ENCODE measurements at regions not wholly inside any gene's neighbourhood (a gene's known extent, or its start where the extent isn't known, plus 50 kb on each side); places are given as distances from the start of the nearest gene placed in this dataset.
"Not testable (repeated sequence)": the region's sequence is repeated elsewhere in the genome, so short reads cannot be mapped to it uniquely, and the experiment has no call there.

DNA sequence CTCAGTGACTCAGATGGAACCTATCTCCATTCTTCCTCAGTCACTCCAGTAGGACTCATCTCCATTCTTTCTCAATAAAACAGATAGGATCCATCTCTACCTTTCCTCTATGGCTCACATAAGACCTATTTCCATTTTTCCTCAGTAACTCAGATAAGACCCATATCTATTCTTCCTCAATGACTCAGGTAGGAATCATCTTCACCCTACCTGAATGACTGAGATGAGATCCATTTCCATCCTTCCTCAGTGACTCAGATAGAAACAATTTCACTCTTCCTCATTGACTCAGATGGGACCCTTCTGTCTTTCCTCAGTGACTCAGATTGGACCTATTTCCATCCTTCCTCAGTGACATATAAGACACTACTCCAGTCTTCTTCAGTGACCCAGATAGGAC is 165.1 kb downstream of the FBXO4 start:
- no peak for DNase-seq

DNA sequence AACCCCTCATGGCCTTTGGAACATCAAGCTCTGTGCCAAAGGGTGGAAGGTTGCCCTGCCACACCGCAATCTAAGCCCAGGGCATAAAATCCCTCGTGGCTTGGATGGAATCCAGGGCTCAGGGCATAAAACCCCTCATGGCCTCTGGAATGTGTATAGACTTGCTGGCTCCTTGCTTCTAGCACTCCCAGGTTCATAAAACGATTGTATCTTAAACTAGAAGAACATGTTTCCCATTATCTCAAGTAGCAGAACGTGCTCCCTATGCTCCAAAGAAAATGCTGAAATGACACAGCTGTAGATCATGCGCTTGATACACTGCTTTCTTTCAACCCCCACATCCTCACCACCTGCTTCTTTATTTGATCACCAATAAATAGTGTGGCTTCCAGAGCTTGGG is 174.8 kb downstream of the FBXO4 start:
- DNase-seq, result not testable (repeated sequence)

DNA sequence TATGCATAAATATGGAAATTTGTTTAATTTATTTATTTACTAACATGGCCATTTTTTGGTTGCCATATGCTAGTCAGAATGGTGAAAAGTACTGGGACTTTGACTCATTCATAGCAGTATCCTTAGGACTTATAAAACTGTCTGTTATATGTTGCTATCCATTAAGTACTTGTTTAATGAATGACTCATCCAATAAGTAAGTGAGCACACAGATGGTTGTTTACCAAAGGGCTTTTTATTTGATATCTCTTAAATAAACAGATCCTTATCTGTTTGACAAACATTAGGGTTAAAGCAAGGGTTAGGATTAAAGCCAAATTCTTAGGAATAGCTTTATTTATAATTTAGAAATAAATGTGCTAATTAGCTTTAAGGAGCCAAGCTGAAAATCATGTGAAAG is 183.4 kb downstream of the FBXO4 start:
- no peak for DNase-seq

DNA sequence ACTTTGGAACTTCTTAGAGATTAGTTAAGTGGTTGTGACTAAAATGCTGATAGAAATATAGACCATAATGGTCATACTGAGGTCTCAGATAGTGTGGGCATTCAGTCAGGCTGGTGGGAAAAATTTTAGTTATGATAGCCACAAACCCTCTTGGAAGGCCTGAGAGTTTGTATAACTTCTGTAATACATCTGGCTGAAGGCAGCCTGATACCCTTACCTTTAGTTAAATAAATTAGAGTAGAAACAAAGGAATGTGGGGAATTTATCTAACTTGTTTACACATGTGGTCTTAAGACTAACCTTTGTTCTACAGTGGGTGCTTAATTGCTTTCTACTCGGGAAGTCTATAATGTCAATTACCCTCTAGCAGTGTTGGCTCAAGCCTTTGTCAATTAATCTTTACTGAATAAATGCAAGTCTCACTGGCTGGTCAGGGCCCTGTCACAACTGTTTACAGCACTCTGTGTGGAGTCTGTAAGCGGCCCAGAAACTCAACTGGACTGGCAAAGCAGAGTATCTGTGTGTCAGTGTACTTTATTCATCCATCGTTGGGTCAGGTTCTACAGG is 184.0 kb downstream of the FBXO4 start:
- DNase-seq, result no peak

DNA sequence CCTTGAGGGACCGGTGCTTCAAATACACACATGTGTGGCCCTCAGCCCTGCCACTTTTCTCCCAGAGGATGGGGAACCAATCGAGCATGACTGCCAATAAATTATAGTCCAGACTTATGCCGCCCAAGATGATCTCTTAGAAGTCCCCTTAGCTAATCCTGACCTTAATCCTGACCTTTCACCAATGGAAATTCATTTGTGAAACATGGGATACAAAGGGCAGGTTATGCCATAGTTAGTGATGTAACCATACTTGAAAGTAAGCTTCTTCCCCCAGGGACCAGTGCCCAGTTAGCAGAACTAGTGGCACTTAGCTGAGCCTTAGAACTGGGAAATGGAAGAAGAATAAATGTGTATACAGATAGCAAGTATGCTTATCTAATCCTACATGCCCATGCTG is 190.6 kb downstream of the FBXO4 start:
- DNase-seq, result not testable (repeated sequence)

DNA sequence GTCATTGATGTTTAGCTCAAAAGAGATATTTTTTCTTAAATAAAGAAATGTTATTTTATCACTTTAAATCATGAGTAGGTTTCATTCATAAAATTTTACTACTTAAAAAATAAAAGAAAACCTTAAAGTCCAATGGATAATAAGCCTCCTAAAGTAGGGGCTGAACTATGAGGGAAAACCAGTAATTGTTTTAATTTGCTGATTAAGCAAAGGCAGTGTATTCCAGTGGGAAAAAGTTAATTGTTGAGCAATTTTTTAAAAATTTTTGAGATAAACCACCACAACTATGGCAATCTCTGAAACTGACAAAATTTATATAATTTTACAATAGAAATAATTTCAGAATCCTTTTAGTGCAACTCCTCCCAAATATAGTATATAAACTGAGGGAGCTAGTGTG is 195.0 kb downstream of the FBXO4 start:
- DNase-seq, result no peak

DNA sequence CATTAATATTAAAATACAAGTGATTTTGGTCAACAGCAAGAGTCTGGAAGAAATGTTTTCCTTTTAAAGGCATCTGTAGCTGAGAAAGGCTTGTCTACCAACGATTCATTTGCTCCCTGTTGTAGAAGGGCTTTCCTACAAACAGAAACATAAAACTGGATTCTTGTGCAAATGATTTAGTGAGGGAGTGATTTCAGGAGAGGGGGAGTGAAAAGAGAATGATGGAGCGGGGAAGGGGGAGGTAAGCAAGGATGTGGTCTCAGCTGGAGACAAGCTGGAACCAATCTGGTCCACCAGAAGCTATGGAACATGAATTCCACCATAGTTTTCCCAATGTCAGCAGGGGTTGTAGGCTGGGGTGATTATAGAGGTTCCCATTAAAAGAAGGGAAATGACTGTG is 196.3 kb downstream of the FBXO4 start:
- no peak for DNase-seq

DNA sequence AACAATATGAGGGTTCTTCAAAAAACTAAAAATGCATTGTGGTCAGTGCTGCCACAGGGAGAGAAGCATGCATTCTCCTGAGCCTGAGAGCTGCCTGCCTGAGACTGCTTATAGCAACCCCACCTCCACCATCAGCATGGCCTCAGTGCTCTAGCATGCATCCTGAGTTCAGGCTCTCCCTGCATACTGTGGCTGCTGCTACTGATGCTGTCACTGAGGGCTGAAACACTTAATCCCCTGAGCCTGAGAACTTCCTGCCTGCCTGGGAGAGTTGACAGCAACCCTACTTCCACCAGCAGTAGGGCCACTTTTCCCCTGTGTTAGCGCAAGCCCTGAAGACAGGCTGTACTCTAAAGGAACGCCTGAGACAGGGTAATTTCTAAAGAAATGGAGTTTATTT is 206.0 kb downstream of the FBXO4 start:
- DNase-seq, result no peak

DNA sequence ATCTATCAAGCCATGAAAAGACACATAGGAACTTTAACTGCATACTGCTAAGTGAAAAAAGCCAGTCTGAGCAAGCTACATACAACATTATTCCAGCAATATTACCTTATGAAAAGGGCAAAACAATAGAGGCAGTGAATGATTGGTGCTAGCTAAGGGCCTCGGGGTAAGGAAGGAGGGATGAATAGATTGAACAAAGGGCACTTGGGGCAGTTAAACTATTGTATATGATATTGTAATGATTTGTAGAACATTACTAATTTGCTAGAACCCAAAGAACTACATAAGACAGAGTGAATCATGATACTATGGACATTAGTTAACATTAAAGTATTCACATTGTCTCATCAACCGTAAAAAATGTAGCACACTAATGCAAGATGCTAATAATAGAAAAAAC is 218.3 kb downstream of the FBXO4 start:
- no peak for DNase-seq

DNA sequence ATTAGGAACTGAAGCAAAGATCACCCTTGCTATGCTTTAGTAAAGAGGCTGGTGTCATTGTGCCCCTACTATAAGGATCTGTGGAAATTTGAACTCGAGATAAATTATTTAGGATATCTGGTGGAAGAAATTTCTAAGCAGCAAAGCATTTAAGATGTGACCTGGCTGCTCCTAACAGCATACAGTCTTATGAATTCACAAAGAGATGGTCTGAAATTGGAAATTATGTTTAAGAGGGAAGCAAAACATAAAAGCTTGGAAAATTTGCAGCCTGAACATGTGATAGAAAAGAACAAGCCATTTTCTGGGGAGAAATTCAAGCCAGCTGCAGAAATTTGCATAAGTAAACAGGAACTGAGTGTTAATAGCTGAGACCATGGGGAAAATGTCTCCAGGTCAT is 223.7 kb downstream of the FBXO4 start:
- no peak for DNase-seq

DNA sequence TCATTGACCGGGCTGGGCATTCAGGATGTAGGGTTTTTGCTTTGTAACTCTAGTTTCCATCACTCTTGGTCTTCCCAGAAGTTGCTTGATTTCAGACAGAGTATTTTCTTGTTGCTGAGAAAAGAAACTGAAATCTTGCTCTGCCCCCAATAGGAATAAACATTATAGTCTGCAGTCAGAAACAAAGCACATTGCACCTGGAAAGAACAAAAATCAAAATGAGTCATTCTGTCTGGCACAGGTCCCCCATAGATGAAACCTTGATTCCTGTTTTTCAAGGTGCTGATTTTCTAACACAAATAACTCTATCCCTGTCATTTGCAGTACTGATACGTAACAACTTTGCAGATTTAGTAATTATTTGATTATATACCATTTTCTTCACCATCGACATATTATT is 232.1 kb downstream of the FBXO4 start:
- DNase-seq, result no peak

DNA sequence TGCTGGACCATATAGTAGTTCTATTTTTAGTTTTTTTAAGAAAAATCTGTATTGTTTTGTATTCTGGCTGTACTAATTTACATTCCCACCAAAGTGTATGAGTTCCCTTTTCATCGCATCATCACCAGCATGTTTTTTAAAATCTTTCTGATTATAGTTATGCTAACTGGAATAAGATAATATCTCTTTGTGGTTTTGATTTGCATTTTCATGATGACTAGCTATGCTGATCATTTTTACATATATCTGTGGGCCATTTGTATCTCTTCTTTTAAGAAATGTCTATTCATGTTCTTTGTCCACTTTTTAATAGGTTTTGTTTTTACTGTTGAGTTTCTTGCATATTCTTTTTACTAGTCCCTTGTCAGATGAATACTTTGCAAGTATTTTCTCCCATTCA is 238.0 kb downstream of the FBXO4 start:
- DNase-seq, result no peak

DNA sequence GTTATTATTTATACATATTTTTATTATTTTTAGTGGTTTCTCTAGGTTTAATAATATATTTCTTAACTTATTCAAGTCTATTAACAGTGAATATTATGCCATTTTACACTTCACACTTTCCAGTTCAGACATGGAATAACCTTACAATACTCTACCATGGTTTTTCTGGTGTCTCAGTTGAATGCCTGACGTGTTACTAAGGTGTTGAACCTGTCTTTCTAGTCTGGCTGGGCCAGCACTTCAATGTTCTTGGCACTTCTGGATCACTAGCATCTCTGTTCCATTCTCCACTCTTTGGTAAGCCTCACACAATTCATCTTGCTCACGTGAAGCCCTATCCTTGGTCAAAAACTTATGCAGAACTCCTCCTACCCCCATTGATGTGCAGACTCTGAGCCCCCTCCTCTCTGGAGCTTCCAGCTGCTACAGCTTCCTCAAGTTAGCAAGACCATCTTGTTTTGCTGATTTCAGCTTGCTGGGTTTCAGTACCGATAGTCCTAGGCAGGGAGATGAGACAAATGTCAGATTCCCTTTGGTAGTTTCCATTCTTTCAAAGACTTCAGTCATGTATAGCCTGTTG is 243.1 kb downstream of the FBXO4 start:
- no peak for DNase-seq

DNA sequence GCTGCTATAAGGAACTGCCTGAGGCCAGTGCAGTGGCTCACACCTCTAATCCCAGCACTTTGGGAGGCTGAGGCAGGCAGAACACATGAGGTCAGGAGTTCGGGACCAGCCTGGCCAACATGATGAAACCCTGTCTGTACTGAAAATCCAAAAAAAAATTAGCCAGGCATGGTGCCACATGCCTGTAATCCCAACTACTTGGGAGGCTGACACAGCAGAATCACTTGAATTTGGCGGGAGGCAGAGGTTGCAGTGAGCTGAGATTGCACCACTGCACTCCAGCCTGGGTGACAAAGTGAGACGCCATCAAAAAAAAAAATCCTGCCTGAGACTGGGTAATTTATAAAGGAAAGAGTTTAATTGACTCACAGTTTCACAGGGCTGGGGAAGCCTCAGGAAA is 247.1 kb upstream of the GHR start:
- DNase-seq, result not testable (repeated sequence)

DNA sequence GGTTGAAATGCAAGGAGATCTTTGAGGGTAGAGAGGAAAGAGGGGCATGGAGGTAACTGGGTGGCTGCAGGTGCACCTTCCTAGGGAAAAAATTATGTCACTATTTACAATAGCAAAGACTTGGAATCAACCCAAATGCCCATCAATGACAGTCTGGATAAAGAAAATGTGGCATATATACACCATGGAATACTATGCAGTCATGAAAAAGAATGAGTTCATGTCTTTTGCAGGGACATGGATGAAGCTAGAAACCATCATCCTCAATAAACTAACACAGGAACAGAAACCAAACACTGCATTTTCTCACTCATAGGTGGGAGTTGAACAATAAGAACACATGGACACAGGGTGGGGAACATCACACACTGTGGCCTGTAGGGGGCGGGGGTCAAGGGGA is 243.4 kb upstream of the GHR start:
- DNase-seq, result not testable (repeated sequence)

DNA sequence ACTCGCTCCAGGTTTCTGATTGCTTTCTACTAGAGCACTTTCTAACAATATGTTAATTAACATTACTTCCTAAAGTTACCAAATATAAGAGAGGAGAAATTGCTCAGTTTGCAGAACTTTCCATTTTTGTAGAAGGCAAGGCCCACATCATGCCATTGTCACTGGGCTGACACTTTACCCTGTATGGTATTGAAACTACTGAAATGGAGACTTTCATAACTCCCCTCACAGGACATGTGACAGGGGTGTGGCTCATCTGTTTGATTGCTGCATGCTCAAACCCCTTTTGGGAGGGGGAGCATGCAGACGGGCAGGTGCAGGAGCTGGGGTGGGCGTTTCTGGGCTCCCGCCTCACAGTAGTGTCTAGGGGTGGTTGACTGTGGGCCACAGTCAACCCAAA is 206.3 kb upstream of the GHR start:
- no peak for DNase-seq

DNA sequence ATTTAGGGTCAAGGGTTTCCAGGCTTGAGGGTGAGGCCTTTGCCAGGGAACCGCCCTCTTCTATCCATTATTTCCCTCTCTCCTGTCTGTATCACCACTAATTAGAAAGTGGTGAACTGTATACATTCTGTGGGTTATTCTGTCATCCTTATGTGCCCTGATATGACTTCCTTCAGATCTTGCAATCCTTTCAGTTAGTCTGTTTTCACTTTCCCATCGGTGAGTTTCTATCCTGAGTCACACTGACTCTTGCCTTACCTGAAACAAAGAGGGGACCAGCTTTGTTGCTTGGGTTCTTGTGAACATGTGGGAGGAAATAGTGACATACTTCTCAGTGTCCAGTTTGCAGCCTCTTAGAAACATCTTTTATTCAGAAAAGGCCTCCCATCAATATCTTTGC is 205.4 kb upstream of the GHR start:
- DNase-seq, result no peak

DNA sequence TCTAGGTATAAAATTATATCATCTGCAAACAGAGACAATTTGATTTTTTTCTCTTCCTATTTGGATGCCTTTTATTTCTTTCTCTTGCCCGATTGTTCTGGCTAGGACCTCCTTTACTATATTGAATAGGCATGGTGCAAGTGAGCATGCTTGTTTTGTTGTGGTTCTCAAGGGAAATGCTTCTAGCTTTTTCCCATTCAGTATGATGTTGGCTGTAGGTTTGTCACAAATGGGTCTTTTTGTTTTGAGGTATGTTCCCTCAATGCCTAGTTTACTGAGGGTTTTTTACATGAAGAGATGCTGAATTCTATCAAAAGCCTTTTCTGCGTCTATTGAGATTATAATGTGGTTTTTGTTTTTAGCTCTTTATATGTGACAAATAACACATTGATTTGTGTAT is 198.2 kb upstream of the GHR start:
- DNase-seq, result no peak

DNA sequence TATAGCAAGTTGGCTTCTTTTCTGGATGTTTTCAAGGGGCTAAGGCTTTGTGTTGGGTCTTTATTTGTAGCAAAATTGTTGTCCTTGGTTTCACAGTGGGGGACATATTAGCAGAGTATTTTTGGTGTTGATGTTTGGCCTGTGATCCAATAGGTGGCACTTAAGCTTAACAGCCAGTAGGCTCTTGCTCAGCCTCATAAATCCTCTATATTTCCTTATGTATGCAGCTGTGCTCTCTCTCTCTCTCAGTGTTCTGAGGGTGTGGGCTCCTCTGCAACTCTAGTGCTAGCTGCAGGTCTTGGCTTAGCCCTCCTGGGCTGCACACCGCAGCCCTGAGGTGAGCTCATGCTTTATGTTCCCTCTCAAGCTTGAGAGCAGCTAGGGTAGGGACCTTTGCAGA is 195.0 kb upstream of the GHR start:
- no peak for DNase-seq

DNA sequence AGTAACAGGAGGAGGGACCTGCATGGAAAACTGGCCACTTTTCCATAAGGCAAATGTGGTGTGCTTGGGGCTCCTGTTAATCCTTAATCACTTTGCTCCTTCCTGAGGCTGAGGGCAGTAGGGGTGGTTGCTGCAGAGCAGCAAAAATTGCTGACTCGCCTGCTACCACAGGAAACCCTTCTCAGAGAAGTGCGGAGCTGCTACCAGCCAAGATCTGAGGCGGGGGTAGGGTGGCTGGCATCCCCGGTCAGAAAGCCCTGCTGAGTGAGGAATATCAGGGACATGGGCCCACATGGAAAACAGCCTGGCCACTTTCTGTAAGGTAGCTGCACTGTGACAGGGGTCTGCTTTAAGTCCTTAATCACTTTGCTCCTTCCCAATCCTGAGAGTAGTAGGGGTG is 192.4 kb upstream of the GHR start:
- DNase-seq, result no peak

DNA sequence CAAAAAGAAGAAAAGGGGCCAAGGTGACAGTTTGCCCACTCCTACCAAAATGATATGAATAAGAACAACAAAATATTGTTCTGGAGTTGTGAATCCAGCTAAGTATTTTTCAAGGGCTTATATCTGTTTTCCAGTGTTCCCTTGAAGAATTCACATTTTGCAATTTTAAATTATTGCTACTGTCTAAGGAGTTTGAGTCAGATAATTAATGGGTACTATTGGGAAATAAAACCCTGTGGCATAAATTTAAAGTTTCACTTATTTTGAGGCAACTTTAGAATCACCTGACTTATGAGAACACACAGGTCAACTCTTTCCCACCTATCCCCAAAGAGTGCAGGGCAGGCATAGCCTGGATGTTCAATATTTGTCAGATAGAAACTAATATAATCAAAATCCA is 188.0 kb upstream of the GHR start:
- DNase-seq, result no peak

DNA sequence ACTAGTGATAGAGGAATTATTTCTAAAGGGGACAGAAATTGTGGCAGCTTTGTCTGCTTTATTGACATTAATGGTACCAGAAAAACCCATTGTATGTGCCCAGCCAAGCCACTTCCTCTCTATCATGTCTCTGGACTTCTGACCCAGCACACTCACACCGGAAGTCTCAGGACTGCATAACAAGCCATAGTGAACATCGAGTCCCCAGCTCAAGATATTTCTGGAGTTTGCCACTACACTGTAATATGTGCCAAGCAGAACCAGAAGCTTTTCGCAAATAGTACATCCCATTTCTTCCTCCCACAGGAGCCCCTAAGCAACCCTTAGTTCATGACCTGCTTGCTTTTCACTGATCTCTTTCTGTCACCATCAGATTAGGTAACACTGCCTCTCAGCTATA is 187.4 kb upstream of the GHR start:
- DNase-seq, result no peak

DNA sequence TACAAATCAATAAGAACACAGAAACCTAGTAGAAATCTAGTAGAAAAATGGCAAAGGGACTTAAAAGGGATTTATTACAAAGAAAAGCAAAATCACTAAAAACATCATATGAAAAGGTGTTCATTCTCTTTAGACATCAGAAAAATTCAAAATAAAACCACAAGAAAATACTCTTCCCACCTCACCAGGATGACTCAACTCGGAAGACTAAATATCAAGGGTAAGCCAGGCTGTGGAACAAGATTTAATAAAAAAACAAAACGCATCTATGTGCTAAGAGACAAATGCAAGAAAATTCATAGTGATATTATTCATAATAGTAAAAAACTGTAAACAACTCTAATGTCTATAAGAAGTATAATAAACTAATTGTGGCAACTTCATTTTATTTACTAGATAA is 181.6 kb upstream of the GHR start:
- no peak for DNase-seq

DNA sequence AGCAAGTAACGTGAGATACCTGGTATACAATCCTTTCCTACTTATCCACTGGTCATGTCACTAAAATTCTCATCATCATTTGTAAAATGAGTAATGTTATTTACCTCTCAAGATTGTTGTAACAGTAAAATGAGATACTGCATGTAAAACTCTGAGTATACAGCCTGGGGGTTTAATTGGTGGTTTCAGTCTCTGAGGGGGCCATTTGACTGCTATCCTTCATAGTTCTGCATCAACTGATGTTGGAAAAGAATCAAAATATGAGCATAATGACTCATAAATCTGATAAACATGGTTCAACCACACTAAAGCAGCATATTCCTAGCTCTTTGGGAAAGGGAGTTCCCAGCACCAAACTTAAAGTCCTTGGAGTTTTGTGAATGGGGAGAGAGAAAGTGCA is 181.0 kb upstream of the GHR start:
- DNase-seq, result no peak

DNA sequence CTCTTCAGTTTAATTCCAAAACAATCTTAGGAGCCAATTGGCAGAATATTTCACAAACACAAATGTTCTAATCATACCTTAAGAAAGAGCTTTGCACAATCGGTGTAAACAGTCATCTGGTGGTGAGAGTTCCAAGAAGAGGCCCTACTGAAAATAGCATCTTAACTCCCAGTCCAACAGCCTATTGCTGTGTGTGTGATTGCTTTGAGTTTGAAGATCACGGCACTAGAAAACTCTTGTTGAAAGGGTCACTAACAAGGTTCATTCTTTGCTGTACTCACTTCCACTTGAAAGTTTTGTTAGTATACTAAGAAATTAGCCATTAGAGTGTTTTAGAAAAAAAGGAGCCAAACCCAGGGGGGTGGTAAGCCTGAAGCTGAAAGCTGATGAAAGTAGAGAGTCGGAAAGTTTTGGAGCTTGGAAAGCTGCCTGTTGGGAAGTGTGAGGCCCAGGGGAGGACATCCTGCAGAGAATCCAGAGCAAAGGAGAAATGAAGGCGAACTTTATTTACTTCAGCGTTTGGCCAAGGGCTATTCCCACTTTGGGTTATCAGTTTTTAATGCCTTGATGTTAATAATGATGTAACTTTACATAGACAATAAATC is 180.3 kb upstream of the GHR start:
- DNase-seq, result no peak
